ENCODE measurements at regions not wholly inside any gene's neighbourhood (a gene's known extent, or its start where the extent isn't known, plus 50 kb on each side); places are given as distances from the start of the nearest gene placed in this dataset.

GRCh38 chr4:157832596-157832995 lies 340.2 kb downstream of the GASK1B start:
- H3K4me3 Mint-ChIP-seq, result no peak overlapping the region
- H3K27ac Mint-ChIP-seq, result no peak overlapping the region
- no peaks in the 10 kb centered on the region for H4K20me1 ChIP-seq (replicated peaks; ENCODE audit: insufficient read depth)
- no peak overlapping the region for H3K4me2 ChIP-seq
- no peak overlapping the region for H3K4me3 ChIP-seq
- DNase-seq (ENCODE audit: low spot score) (no peak), ATAC-seq (no peak)
- H2AFZ ChIP-seq, result 0 out of 2 replicates have a peak overlapping the region, but pooled peaks have one; percentile 43
- H3K27me3 ChIP-seq (ENCODE audit: insufficient read depth), result no peaks in the 10 kb centered on the region
- no peaks in the 10 kb centered on the region for H3K27me3 Mint-ChIP-seq (ENCODE audit: insufficient read depth, low read depth, poor library complexity)
- no peaks in the 10 kb centered on the region; the same call in 2 of the 3 replicates for H3K9me3 Mint-ChIP-seq
- TF ChIP-seq EZH2phosphoT487 (IDR thresholded peaks at IDR 0.05; ENCODE audit: unreplicated experiment) (no peak), CREB1 (CRISPR knock-in tag; IDR thresholded peaks at IDR 0.05; ENCODE audit: low read depth) (no peak), EZH2 (IDR thresholded peaks at IDR 0.05; ENCODE audit: low read depth, unreplicated experiment) (no peak), STAT1 (IDR thresholded peaks at IDR 0.05; ENCODE audit: unreplicated experiment) (no peak), JUNB (IDR thresholded peaks at IDR 0.05; ENCODE audit: unreplicated experiment) (no peak), ETS1 (IDR thresholded peaks at IDR 0.05) (no peak), NANOG (IDR thresholded peaks at IDR 0.05; ENCODE audit: borderline replicate concordance) (no peak), ZNF331 (CRISPR knock-in tag; IDR thresholded peaks at IDR 0.05; ENCODE audit: low read depth) (no peak), POLR2AphosphoS5 (IDR thresholded peaks at IDR 0.05; ENCODE audit: low read depth) (no peak)
- TF ChIP-seq, protein P1, sequence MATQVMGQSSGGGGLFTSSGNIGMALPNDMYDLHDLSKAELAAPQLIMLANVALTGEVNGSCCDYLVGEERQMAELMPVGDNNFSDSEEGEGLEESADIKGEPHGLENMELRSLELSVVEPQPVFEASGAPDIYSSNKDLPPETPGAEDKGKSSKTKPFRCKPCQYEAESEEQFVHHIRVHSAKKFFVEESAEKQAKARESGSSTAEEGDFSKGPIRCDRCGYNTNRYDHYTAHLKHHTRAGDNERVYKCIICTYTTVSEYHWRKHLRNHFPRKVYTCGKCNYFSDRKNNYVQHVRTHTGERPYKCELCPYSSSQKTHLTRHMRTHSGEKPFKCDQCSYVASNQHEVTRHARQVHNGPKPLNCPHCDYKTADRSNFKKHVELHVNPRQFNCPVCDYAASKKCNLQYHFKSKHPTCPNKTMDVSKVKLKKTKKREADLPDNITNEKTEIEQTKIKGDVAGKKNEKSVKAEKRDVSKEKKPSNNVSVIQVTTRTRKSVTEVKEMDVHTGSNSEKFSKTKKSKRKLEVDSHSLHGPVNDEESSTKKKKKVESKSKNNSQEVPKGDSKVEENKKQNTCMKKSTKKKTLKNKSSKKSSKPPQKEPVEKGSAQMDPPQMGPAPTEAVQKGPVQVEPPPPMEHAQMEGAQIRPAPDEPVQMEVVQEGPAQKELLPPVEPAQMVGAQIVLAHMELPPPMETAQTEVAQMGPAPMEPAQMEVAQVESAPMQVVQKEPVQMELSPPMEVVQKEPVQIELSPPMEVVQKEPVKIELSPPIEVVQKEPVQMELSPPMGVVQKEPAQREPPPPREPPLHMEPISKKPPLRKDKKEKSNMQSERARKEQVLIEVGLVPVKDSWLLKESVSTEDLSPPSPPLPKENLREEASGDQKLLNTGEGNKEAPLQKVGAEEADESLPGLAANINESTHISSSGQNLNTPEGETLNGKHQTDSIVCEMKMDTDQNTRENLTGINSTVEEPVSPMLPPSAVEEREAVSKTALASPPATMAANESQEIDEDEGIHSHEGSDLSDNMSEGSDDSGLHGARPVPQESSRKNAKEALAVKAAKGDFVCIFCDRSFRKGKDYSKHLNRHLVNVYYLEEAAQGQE (IDR thresholded peaks at IDR 0.05; ENCODE audit: unreplicated experiment), result no peak
- TF ChIP-seq, protein P2, sequence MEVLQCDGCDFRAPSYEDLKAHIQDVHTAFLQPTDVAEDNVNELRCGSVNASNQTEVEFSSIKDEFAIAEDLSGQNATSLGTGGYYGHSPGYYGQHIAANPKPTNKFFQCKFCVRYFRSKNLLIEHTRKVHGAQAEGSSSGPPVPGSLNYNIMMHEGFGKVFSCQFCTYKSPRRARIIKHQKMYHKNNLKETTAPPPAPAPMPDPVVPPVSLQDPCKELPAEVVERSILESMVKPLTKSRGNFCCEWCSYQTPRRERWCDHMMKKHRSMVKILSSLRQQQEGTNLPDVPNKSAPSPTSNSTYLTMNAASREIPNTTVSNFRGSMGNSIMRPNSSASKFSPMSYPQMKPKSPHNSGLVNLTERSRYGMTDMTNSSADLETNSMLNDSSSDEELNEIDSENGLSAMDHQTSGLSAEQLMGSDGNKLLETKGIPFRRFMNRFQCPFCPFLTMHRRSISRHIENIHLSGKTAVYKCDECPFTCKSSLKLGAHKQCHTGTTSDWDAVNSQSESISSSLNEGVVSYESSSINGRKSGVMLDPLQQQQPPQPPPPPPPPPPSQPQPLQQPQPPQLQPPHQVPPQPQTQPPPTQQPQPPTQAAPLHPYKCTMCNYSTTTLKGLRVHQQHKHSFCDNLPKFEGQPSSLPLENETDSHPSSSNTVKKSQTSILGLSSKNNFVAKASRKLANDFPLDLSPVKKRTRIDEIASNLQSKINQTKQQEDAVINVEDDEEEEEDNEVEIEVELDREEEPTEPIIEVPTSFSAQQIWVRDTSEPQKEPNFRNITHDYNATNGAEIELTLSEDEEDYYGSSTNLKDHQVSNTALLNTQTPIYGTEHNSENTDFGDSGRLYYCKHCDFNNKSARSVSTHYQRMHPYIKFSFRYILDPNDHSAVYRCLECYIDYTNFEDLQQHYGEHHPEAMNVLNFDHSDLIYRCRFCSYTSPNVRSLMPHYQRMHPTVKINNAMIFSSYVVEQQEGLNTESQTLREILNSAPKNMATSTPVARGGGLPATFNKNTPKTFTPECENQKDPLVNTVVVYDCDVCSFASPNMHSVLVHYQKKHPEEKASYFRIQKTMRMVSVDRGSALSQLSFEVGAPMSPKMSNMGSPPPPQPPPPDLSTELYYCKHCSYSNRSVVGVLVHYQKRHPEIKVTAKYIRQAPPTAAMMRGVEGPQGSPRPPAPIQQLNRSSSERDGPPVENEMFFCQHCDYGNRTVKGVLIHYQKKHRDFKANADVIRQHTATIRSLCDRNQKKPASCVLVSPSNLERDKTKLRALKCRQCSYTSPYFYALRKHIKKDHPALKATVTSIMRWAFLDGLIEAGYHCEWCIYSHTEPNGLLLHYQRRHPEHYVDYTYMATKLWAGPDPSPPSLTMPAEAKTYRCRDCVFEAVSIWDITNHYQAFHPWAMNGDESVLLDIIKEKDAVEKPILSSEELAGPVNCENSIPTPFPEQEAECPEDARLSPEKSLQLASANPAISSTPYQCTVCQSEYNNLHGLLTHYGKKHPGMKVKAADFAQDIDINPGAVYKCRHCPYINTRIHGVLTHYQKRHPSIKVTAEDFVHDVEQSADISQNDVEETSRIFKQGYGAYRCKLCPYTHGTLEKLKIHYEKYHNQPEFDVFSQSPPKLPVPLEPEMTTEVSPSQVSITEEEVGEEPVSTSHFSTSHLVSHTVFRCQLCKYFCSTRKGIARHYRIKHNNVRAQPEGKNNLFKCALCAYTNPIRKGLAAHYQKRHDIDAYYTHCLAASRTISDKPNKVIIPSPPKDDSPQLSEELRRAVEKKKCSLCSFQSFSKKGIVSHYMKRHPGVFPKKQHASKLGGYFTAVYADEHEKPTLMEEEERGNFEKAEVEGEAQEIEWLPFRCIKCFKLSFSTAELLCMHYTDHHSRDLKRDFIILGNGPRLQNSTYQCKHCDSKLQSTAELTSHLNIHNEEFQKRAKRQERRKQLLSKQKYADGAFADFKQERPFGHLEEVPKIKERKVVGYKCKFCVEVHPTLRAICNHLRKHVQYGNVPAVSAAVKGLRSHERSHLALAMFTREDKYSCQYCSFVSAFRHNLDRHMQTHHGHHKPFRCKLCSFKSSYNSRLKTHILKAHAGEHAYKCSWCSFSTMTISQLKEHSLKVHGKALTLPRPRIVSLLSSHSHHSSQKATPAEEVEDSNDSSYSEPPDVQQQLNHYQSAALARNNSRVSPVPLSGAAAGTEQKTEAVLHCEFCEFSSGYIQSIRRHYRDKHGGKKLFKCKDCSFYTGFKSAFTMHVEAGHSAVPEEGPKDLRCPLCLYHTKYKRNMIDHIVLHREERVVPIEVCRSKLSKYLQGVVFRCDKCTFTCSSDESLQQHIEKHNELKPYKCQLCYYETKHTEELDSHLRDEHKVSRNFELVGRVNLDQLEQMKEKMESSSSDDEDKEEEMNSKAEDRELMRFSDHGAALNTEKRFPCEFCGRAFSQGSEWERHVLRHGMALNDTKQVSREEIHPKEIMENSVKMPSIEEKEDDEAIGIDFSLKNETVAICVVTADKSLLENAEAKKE (CRISPR knock-in tag; IDR thresholded peaks at IDR 0.05), result no peak
- no peak overlapping the region for H3K27ac ChIP-seq (ENCODE audit: low read depth)
- peaks cover 12% of the 10 kb centered on the region for H3K4me1 Mint-ChIP-seq
- no peaks in the 10 kb centered on the region for H3K9me2 ChIP-seq (ENCODE audit: insufficient read depth)
- no peaks in the 10 kb centered on the region for H3F3A ChIP-seq (replicated peaks; ENCODE audit: low read depth)
- no peaks in the 10 kb centered on the region for H3K36me3 Mint-ChIP-seq (ENCODE audit: low read depth)
- no peaks in the 10 kb centered on the region for H3K36me3 ChIP-seq (ENCODE audit: insufficient read depth)
- H3K4me1 ChIP-seq (ENCODE audit: insufficient read depth), result peaks cover 17% of the 10 kb centered on the region
- H3K79me2 ChIP-seq (replicated peaks; ENCODE audit: insufficient read depth), result no peaks in the 10 kb centered on the region
